GM23248 (cell line): ENCODE measurements at regions not wholly inside any gene's neighbourhood (a gene's known extent, or its start where the extent isn't known, plus 50 kb on each side); places are given as distances from the start of the nearest gene placed in this dataset.

Experiments
- EZH2 ChIP-seq: fragments of 200-600 bp; sonication (generic); IDR thresholded peaks from 2 replicates; pipeline ENCODE4 v1.6.1; 2018; ENCODE audit warnings: antibody characterized with exemption, mild to moderate bottlenecking; ENCODE audit not compliant: insufficient read depth, poor library complexity, severe bottlenecking
- EZH2phosphoT487 ChIP-seq: fragments of 200-600 bp; sonication (generic); IDR thresholded peaks from 2 replicates; pipeline ENCODE4 v1.6.1; 2018; ENCODE audit warnings: antibody characterized with exemption, moderate library complexity, mild to moderate bottlenecking, low read depth; ENCODE audit not compliant: insufficient read depth

- TF ChIP-seq EZH2 (no peak), EZH2phosphoT487 (no peak)
These were observed 71.0 kb upstream of the FCN1 start for GRCh38 chr9:134988706-134989105.
